ENCODE measurements at regions not wholly inside any gene's neighbourhood (a gene's known extent, or its start where the extent isn't known, plus 50 kb on each side); places are given as distances from the start of the nearest gene placed in this dataset.
"Not testable (repeated sequence)": the region's sequence is repeated elsewhere in the genome, so short reads cannot be mapped to it uniquely, and the experiment has no call there.

- H3K27ac ChIP-seq: no peak overlapping the region
- no peak for TF ChIP-seq CTCF (IDR thresholded peaks at IDR 0.05)
- no peak for TF ChIP-seq POLR2A (IDR thresholded peaks at IDR 0.05)
- WGBS, 2 donors: 15 to 18% methylated on average over 1 of the region's 1 CpG
- intact Hi-C loops (cut with DNase I): no loop called here
- H3K9me3 ChIP-seq: no peaks in the 10 kb centered on the region
- no peak for DNase-seq
- no peaks in the 10 kb centered on the region for H3K36me3 ChIP-seq
- H3K27me3 ChIP-seq: no peaks in the 10 kb centered on the region
- H3K4me1 ChIP-seq: no peaks in the 10 kb centered on the region
- H3K4me3 ChIP-seq: no peak overlapping the region
These were observed 211.0 kb upstream of the RIMS1 start for GRCh38 chr6:71675386-71675785.

GRCh38 chr6:71676298-71676697 is 210.1 kb upstream of the RIMS1 start:
- no peak overlapping the region for H3K27ac ChIP-seq
- TF ChIP-seq CTCF (IDR thresholded peaks at IDR 0.05) (no peak), POLR2A (IDR thresholded peaks at IDR 0.05) (no peak)
- DNase-seq: no peak
- no peaks in the 10 kb centered on the region for H3K9me3 ChIP-seq
- H3K4me1 ChIP-seq: no peaks in the 10 kb centered on the region
- intact Hi-C loops (cut with DNase I): no loop called here
- H3K36me3 ChIP-seq: no peaks in the 10 kb centered on the region
- H3K27me3 ChIP-seq: no peaks in the 10 kb centered on the region
- H3K4me3 ChIP-seq: no peak overlapping the region

GRCh38 chr6:71678091-71678490 is 208.3 kb upstream of the RIMS1 start:
- Histone ChIP-seq H3K27ac (no peak overlapping the region), H3K9me3 (no peaks in the 10 kb centered on the region), H3K36me3 (no peaks in the 10 kb centered on the region), H3K27me3 (no peaks in the 10 kb centered on the region), H3K4me3 (no peak overlapping the region), H3K4me1 (no peaks in the 10 kb centered on the region)
- DNase-seq: no peak
- no peak for TF ChIP-seq POLR2A (IDR thresholded peaks at IDR 0.05)
- no peak for TF ChIP-seq CTCF (IDR thresholded peaks at IDR 0.05)
- intact Hi-C loops (cut with DNase I): no loop called here
- WGBS, 2 donors: 60 to 61% methylated on average over 3 of the region's 3 CpGs

GRCh38 chr6:71681234-71681867 is 205.0 kb upstream of the RIMS1 start:
- Histone ChIP-seq H3K27me3 (no peaks in the 10 kb centered on the region), H3K36me3 (no peaks in the 10 kb centered on the region), H3K27ac (no peak overlapping the region), H3K4me3 (no peak overlapping the region), H3K9me3 (no peaks in the 10 kb centered on the region), H3K4me1 (no peaks in the 10 kb centered on the region)
- 53 to 56% methylated on average over 2 of the region's 2 CpGs for WGBS, 2 donors
- DNase-seq: no peak
- intact Hi-C loops (cut with DNase I): no loop called here
- TF ChIP-seq CTCF (IDR thresholded peaks at IDR 0.05): no peak
- TF ChIP-seq POLR2A (IDR thresholded peaks at IDR 0.05): no peak

- H3K27me3 ChIP-seq; intact Hi-C loops (cut with DNase I); H3K4me1 ChIP-seq; H3K4me3 ChIP-seq; DNase-seq; H3K27ac ChIP-seq; H3K36me3 ChIP-seq; H3K9me3 ChIP-seq: not testable (repeated sequence)
- WGBS, 2 donors: 73 to 97% methylated on average over 4 of the region's 23 CpGs
These were observed 200.2 kb upstream of the RIMS1 start for GRCh38 chr6:71686021-71686677.

Data from esophagus squamous epithelium (tissue), 5 donors.